ENCODE measurements at regions not wholly inside any gene's neighbourhood (a gene's known extent, or its start where the extent isn't known, plus 50 kb on each side); places are given as distances from the start of the nearest gene placed in this dataset.

DNA sequence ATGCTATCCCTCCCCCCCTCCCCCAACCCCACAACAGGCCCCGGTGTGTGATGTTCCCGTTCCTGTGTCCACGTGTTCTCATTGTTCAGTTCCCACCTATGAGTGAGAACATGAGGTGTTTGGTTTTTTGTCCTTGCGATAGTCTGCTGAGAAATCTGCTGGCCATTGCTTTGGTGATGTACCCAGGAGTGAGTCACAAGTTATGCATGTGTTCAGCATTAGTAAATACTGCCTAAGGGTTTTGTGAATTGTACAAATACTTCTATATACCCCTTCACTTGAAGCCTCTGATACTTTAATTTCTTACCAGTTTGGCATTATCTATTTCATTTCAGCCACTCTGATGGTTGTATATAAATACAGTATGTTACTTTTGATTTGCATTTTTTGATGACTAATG, 711.3 kb upstream of the GJE1 start:
- no peaks in the 10 kb centered on the region for H3K4me1 Mint-ChIP-seq (ENCODE audit: low read depth, unreplicated experiment)
- no peak overlapping the region for H3K4me3 Mint-ChIP-seq (ENCODE audit: unreplicated experiment)
- no peaks in the 10 kb centered on the region for H3K36me3 Mint-ChIP-seq (ENCODE audit: unreplicated experiment)
- no peaks in the 10 kb centered on the region for H3K27me3 Mint-ChIP-seq (ENCODE audit: unreplicated experiment)
- no peak overlapping the region for H3K27ac Mint-ChIP-seq (ENCODE audit: unreplicated experiment)
- H3K9me3 Mint-ChIP-seq (ENCODE audit: unreplicated experiment): no peaks in the 10 kb centered on the region
- TF ChIP-seq, protein P1, sequence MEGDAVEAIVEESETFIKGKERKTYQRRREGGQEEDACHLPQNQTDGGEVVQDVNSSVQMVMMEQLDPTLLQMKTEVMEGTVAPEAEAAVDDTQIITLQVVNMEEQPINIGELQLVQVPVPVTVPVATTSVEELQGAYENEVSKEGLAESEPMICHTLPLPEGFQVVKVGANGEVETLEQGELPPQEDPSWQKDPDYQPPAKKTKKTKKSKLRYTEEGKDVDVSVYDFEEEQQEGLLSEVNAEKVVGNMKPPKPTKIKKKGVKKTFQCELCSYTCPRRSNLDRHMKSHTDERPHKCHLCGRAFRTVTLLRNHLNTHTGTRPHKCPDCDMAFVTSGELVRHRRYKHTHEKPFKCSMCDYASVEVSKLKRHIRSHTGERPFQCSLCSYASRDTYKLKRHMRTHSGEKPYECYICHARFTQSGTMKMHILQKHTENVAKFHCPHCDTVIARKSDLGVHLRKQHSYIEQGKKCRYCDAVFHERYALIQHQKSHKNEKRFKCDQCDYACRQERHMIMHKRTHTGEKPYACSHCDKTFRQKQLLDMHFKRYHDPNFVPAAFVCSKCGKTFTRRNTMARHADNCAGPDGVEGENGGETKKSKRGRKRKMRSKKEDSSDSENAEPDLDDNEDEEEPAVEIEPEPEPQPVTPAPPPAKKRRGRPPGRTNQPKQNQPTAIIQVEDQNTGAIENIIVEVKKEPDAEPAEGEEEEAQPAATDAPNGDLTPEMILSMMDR (IDR thresholded peaks at IDR 0.05; ENCODE audit: partially characterized antibody, unreplicated experiment): no peak
- no peak for DNase-seq

DNA sequence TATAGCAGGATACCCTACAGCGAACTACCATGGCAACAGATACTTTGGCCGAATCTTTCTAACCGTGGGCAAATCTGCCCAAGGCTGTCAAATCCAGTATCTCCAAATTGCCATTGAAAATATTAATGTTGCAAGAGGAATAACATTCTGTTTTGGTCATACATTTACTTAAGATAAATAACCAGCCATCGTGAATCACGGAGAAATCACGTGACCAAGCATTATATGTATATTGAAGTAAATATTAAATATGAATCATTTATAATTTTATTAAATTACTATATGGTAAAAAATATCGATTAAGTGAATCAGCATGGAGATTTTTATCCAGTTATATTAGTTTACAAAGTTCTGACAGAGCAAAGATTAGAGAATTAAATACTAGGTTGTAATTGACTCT, 714.6 kb upstream of the GJE1 start:
- TF ChIP-seq, protein P1 (IDR thresholded peaks at IDR 0.05; ENCODE audit: partially characterized antibody, unreplicated experiment): no peak
- no peak overlapping the region for H3K27ac Mint-ChIP-seq (ENCODE audit: unreplicated experiment)
- H3K36me3 Mint-ChIP-seq (ENCODE audit: unreplicated experiment): no peaks in the 10 kb centered on the region
- H3K4me1 Mint-ChIP-seq (ENCODE audit: low read depth, unreplicated experiment): no peaks in the 10 kb centered on the region
- no peak overlapping the region for H3K4me3 Mint-ChIP-seq (ENCODE audit: unreplicated experiment)
- H3K27me3 Mint-ChIP-seq (ENCODE audit: unreplicated experiment): no peaks in the 10 kb centered on the region
- no peaks in the 10 kb centered on the region for H3K9me3 Mint-ChIP-seq (ENCODE audit: unreplicated experiment)
- DNase-seq: no peak

DNA sequence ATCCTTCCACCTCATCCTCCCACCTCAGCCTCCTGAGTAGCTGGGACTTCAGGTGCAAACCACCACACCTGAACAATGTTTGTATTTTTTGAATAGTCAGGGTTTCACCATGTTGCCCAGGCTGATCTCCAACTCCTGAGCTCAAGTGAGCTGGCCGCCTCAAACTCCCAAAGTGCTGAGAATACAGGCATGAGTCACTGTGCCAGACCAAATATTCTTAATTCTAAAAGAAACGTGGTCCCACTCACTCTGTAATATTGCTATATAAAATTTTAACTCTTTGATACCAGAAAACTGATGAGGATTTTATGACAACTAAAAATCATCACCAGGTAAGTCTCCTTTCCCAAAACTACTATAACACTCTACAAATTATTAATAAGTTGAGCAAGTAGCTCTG, 716.8 kb upstream of the GJE1 start:
- Mint-ChIP-seq H3K4me3 (ENCODE audit: unreplicated experiment) (no peak overlapping the region), H3K27ac (ENCODE audit: unreplicated experiment) (no peak overlapping the region), H3K27me3 (ENCODE audit: unreplicated experiment) (no peaks in the 10 kb centered on the region), H3K4me1 (ENCODE audit: low read depth, unreplicated experiment) (no peaks in the 10 kb centered on the region), H3K9me3 (ENCODE audit: unreplicated experiment) (no peaks in the 10 kb centered on the region), H3K36me3 (ENCODE audit: unreplicated experiment) (no peaks in the 10 kb centered on the region)
- TF ChIP-seq, protein P1 (IDR thresholded peaks at IDR 0.05; ENCODE audit: partially characterized antibody, unreplicated experiment): no peak
- no peak for DNase-seq

DNA sequence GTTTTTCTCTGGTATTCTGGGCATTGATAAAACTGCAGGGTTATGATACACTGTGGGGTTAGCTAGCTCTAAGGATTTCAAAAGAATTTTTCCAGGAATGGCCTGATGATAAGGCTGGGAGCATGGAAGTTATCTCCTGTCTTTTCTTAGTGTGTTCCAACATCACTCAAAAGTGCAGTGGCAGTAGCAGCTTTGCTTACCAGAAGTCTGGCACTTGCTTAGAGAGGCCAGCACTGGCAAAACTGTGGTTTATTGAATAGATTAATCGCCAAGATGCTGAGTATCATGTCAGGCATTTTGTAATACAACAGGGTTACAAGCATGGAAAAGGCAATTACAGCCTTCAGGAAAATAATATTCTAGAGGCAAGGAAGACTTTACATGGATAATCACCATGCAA, 719.5 kb upstream of the GJE1 start:
- no peaks in the 10 kb centered on the region for H3K27me3 Mint-ChIP-seq (ENCODE audit: unreplicated experiment)
- H3K27ac Mint-ChIP-seq (ENCODE audit: unreplicated experiment): no peak overlapping the region
- no peaks in the 10 kb centered on the region for H3K4me1 Mint-ChIP-seq (ENCODE audit: low read depth, unreplicated experiment)
- H3K36me3 Mint-ChIP-seq (ENCODE audit: unreplicated experiment): peaks cover 10% of the 10 kb centered on the region
- DNase-seq: no peak
- TF ChIP-seq, protein P1 (IDR thresholded peaks at IDR 0.05; ENCODE audit: partially characterized antibody, unreplicated experiment): no peak
- H3K9me3 Mint-ChIP-seq (ENCODE audit: unreplicated experiment): peaks cover 1% of the 10 kb centered on the region
- H3K4me3 Mint-ChIP-seq (ENCODE audit: unreplicated experiment): no peak overlapping the region

DNA sequence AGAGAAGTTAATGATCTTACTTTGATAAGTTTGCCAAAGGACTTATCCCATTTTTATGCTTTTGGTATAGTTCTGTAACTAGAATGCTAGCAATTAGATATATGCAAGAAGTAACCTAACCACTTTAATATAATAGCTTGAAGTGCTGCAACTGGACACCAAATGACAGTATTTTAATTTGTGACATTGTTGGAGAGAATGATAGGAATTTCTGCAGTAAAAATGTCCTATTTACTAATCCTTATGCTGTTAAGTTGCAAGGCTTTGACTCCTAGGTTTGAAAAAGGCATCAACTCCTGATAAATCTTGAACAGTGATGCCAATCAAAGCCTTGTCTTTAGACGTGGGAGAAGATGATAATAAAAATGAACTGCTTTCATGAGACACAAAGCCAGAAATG, 726.0 kb upstream of the GJE1 start:
- Mint-ChIP-seq H3K27ac (ENCODE audit: unreplicated experiment) (no peak overlapping the region), H3K4me3 (ENCODE audit: unreplicated experiment) (no peak overlapping the region), H3K27me3 (ENCODE audit: unreplicated experiment) (no peaks in the 10 kb centered on the region), H3K9me3 (ENCODE audit: unreplicated experiment) (peaks cover 3% of the 10 kb centered on the region), H3K4me1 (ENCODE audit: low read depth, unreplicated experiment) (no peaks in the 10 kb centered on the region), H3K36me3 (ENCODE audit: unreplicated experiment) (peaks cover 10% of the 10 kb centered on the region)
- DNase-seq: no peak
- TF ChIP-seq, protein P1 (IDR thresholded peaks at IDR 0.05; ENCODE audit: partially characterized antibody, unreplicated experiment): no peak

Measured in glutamatergic neuron (in vitro differentiated cells).